ENCODE measurements at regions not wholly inside any gene's neighbourhood (a gene's known extent, or its start where the extent isn't known, plus 50 kb on each side); places are given as distances from the start of the nearest gene placed in this dataset.

DNA sequence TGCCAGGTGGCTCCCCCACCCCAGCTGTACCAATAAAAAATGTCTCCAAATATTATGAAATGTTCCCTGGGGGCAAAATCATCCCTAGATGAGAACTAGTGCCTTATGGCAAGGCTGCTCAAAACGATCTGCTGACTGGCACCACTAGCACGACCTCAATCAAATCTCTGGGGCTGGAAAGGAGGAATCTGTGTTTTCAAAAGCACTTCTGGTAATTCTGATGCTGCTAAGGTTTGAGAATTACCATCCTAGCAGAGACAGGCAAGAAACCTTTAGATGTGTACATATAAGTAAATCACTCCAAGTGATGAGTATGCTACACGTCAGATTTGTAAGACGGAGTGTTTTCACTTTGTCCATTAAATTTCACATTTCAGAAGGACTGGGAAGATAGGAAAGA, 360.1 kb upstream of the THRB start:
- no peak overlapping the region for H3K4me3 ChIP-seq (ENCODE audit: low read depth, low read length)
- TF ChIP-seq, protein P1, sequence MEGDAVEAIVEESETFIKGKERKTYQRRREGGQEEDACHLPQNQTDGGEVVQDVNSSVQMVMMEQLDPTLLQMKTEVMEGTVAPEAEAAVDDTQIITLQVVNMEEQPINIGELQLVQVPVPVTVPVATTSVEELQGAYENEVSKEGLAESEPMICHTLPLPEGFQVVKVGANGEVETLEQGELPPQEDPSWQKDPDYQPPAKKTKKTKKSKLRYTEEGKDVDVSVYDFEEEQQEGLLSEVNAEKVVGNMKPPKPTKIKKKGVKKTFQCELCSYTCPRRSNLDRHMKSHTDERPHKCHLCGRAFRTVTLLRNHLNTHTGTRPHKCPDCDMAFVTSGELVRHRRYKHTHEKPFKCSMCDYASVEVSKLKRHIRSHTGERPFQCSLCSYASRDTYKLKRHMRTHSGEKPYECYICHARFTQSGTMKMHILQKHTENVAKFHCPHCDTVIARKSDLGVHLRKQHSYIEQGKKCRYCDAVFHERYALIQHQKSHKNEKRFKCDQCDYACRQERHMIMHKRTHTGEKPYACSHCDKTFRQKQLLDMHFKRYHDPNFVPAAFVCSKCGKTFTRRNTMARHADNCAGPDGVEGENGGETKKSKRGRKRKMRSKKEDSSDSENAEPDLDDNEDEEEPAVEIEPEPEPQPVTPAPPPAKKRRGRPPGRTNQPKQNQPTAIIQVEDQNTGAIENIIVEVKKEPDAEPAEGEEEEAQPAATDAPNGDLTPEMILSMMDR (IDR thresholded peaks at IDR 0.05; ENCODE audit: low read depth, low read length): no peak
- in situ Hi-C loops (cut with HindIII; ENCODE audit: low sequenced_read_pairs): no loop called here
- no peak for DNase-seq (ENCODE audit: low read depth, low spot score)

DNA sequence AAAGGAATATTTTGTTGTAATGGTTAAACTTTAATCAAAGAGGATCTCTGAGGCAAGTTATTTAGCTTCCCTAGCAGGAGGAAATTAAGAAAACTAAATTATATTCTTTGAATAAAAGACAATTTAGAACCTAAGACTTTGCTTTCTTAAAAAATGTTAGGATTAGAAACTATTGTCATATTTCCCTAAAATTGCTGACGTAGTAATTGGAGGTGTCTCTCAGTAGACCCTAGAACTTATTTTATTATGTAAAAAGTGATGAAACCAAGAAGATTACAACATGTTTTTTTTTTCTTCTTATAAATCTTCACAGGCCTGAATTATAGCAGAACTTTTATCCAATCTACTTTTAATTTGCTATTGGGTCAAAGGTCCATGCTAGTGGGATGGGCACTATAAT, 363.3 kb upstream of the THRB start:
- TF ChIP-seq, protein P1 (IDR thresholded peaks at IDR 0.05; ENCODE audit: low read depth, low read length): no peak
- DNase-seq (ENCODE audit: low read depth, low spot score): no peak
- no peak overlapping the region for H3K4me3 ChIP-seq (ENCODE audit: low read depth, low read length)
- in situ Hi-C loops (cut with HindIII; ENCODE audit: low sequenced_read_pairs): no loop called here

- no peak overlapping the region for H3K4me3 ChIP-seq (ENCODE audit: low read depth, low read length)
- TF ChIP-seq, protein P1 (IDR thresholded peaks at IDR 0.05; ENCODE audit: low read depth, low read length): no peak
- no peak for DNase-seq (ENCODE audit: low read depth, low spot score)
- in situ Hi-C loops (cut with HindIII; ENCODE audit: low sequenced_read_pairs): no loop called here
Observed at GRCh38 chr3:24863215-24863614, 368.6 kb upstream of the THRB start.

GRCh38 chr3:24867783-24868182, 373.1 kb upstream of the THRB start:
- no peak overlapping the region for H3K4me3 ChIP-seq (ENCODE audit: low read depth, low read length)
- TF ChIP-seq, protein P1 (IDR thresholded peaks at IDR 0.05; ENCODE audit: low read depth, low read length): no peak
- in situ Hi-C loops (cut with HindIII; ENCODE audit: low sequenced_read_pairs): no loop called here
- no peak for DNase-seq (ENCODE audit: low read depth, low spot score)

DNA sequence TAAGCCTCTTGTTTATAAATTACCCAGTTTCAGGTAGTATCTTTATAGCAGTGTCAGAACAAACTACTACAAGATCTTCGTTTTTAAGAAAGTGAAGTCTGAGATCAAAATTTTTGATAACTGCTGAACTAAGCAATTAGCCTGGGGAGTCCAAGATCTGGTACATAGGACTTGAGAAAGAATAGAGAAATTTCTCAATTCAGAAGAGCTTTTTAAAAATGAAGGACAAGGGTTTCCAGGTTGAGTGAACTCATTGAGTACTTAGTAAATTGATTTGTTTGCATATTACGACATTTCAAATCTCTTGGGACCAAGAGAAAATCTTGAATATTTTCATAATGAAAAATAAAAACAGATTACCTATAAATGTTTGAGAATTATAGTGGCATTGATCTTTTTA, 386.6 kb upstream of the THRB start:
- no peak overlapping the region for H3K4me3 ChIP-seq (ENCODE audit: low read depth, low read length)
- TF ChIP-seq, protein P1 (IDR thresholded peaks at IDR 0.05; ENCODE audit: low read depth, low read length): no peak
- in situ Hi-C loops (cut with HindIII; ENCODE audit: low sequenced_read_pairs): no loop called here
- DNase-seq (ENCODE audit: low read depth, low spot score): no peak

- DNase-seq (ENCODE audit: low read depth, low spot score): no peak
- TF ChIP-seq, protein P1 (IDR thresholded peaks at IDR 0.05; ENCODE audit: low read depth, low read length): no peak
- in situ Hi-C loops (cut with HindIII; ENCODE audit: low sequenced_read_pairs): no loop called here
- H3K4me3 ChIP-seq (ENCODE audit: low read depth, low read length): no peak overlapping the region
Observed at GRCh38 chr3:24886501-24886900, 391.9 kb upstream of the THRB start.

DNA sequence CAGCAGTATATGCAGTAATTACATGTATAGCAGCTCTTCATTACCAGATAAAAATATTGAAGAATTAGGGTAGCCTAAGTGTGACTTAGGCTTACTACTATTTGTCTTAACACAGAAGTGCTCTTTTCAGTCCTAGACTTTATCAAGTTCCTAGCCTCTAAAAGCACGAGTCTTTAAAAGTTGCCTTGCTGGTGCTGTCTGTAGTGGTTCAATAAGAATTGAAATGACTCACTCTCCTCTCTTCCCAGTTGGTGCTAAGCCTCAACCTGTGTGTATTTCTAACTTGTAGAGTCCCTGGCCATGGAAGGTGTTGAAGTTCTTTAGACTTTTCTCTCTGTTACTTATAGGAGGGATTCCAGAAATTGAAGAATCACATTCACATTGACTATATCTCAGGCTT, 395.4 kb upstream of the THRB start:
- no peak overlapping the region for H3K4me3 ChIP-seq (ENCODE audit: low read depth, low read length)
- no peak for DNase-seq (ENCODE audit: low read depth, low spot score)
- in situ Hi-C loops (cut with HindIII; ENCODE audit: low sequenced_read_pairs): no loop called here
- TF ChIP-seq, protein P1 (IDR thresholded peaks at IDR 0.05; ENCODE audit: low read depth, low read length): no peak

Data from astrocyte of the spinal cord (primary cell).